ENCODE measurements at regions not wholly inside any gene's neighbourhood (a gene's known extent, or its start where the extent isn't known, plus 50 kb on each side); places are given as distances from the start of the nearest gene placed in this dataset.
"Not testable (repeated sequence)": the region's sequence is repeated elsewhere in the genome, so short reads cannot be mapped to it uniquely, and the experiment has no call there.

- Histone ChIP-seq H2BK15ac (replicated peaks; ENCODE audit: low read depth) (no peak overlapping the region), H3K27me3 (ENCODE audit: insufficient read depth, low read length, poor library complexity) (no peaks in the 10 kb centered on the region), H3K4me3 (ENCODE audit: low read length) (no peak overlapping the region), H3K18ac (ENCODE audit: low read length) (no peak overlapping the region), H2BK120ac (ENCODE audit: low read depth, low read length) (no peak overlapping the region), H3K56ac (ENCODE audit: low read length) (no peak overlapping the region), H3K79me1 (ENCODE audit: low read length) (peaks cover 10% of the 10 kb centered on the region), H3K4me2 (ENCODE audit: low read length) (no peak overlapping the region), H3K79me2 (ENCODE audit: control insufficient read depth, insufficient read depth, low read length) (peaks cover 67% of the 10 kb centered on the region), H3K27ac (ENCODE audit: low read depth, low read length) (no peak overlapping the region), H3K23ac (ENCODE audit: low read length) (no peak overlapping the region), H4K8ac (ENCODE audit: low read depth, low read length) (no peak overlapping the region), H2AK5ac (ENCODE audit: low read length) (no peak overlapping the region), H3K9ac (ENCODE audit: low read length) (no peak overlapping the region), H3K36me3 (ENCODE audit: control insufficient read depth, insufficient read depth, low read length) (no peaks in the 10 kb centered on the region), H2BK5ac (ENCODE audit: low read length) (no peak overlapping the region), H3K4me1 (ENCODE audit: control insufficient read depth, low read depth, low read length) (peaks cover 4% of the 10 kb centered on the region), H3K4ac (ENCODE audit: low read depth, low read length) (no peak overlapping the region), H4K5ac (ENCODE audit: low read length) (no peak overlapping the region)
- no CpG with 5 or more reads among the region's 7 CpGs for WGBS (ENCODE audit: extremely low coverage, insufficient coverage, low lambda C conversion rate)
- no peak for DNase-seq
Measured at GRCh38 chr6:21728141-21728540, 134.6 kb downstream of the SOX4 start.

GRCh38 chr6:21729431-21729830 is 135.9 kb downstream of the SOX4 start:
- Histone ChIP-seq H3K27me3 (ENCODE audit: insufficient read depth, low read length, poor library complexity) (no peaks in the 10 kb centered on the region), H2BK120ac (ENCODE audit: low read depth, low read length) (no peak overlapping the region), H3K18ac (ENCODE audit: low read length) (no peak overlapping the region), H3K4ac (ENCODE audit: low read depth, low read length) (no peak overlapping the region), H3K79me1 (ENCODE audit: low read length) (peaks cover 11% of the 10 kb centered on the region), H3K79me2 (ENCODE audit: control insufficient read depth, insufficient read depth, low read length) (peaks cover 68% of the 10 kb centered on the region), H3K4me1 (ENCODE audit: control insufficient read depth, low read depth, low read length) (no peaks in the 10 kb centered on the region), H3K4me2 (ENCODE audit: low read length) (no peak overlapping the region), H2BK5ac (ENCODE audit: low read length) (no peak overlapping the region), H3K56ac (ENCODE audit: low read length) (no peak overlapping the region), H3K27ac (ENCODE audit: low read depth, low read length) (no peak overlapping the region), H3K4me3 (ENCODE audit: low read length) (no peak overlapping the region), H3K23ac (ENCODE audit: low read length) (no peak overlapping the region), H3K36me3 (ENCODE audit: control insufficient read depth, insufficient read depth, low read length) (no peaks in the 10 kb centered on the region), H2AK5ac (ENCODE audit: low read length) (no peak overlapping the region), H4K5ac (ENCODE audit: low read length) (no peak overlapping the region), H3K9ac (ENCODE audit: low read length) (no peak overlapping the region), H2BK15ac (replicated peaks; ENCODE audit: low read depth) (no peak overlapping the region), H4K8ac (ENCODE audit: low read depth, low read length) (no peak overlapping the region)
- WGBS (ENCODE audit: extremely low coverage, insufficient coverage, low lambda C conversion rate): no CpG with 5 or more reads among the region's 4 CpGs
- no peak for DNase-seq

GRCh38 chr6:21730533-21730932 is 137.0 kb downstream of the SOX4 start:
- H3K23ac ChIP-seq (ENCODE audit: low read length): no peak overlapping the region
- H3K79me2 ChIP-seq (ENCODE audit: control insufficient read depth, insufficient read depth, low read length): peaks cover 64% of the 10 kb centered on the region
- H4K5ac ChIP-seq (ENCODE audit: low read length): no peak overlapping the region
- H3K9ac ChIP-seq (ENCODE audit: low read length): no peak overlapping the region
- DNase-seq: no peak
- H4K8ac ChIP-seq (ENCODE audit: low read depth, low read length): no peak overlapping the region
- WGBS (ENCODE audit: extremely low coverage, insufficient coverage, low lambda C conversion rate): no CpG with 5 or more reads among the region's 11 CpGs
- H2AK5ac ChIP-seq (ENCODE audit: low read length): no peak overlapping the region
- no peak overlapping the region for H3K27ac ChIP-seq (ENCODE audit: low read depth, low read length)
- H3K36me3 ChIP-seq (ENCODE audit: control insufficient read depth, insufficient read depth, low read length): no peaks in the 10 kb centered on the region
- no peak overlapping the region for H2BK5ac ChIP-seq (ENCODE audit: low read length)
- no peak overlapping the region for H3K4me3 ChIP-seq (ENCODE audit: low read length)
- no peaks in the 10 kb centered on the region for H3K27me3 ChIP-seq (ENCODE audit: insufficient read depth, low read length, poor library complexity)
- no peak overlapping the region for H3K4me2 ChIP-seq (ENCODE audit: low read length)
- H3K79me1 ChIP-seq (ENCODE audit: low read length): peaks cover 10% of the 10 kb centered on the region
- no peak overlapping the region for H2BK120ac ChIP-seq (ENCODE audit: low read depth, low read length)
- H3K4ac ChIP-seq (ENCODE audit: low read depth, low read length): no peak overlapping the region
- no peaks in the 10 kb centered on the region for H3K4me1 ChIP-seq (ENCODE audit: control insufficient read depth, low read depth, low read length)
- H3K56ac ChIP-seq (ENCODE audit: low read length): no peak overlapping the region
- no peak overlapping the region for H2BK15ac ChIP-seq (replicated peaks; ENCODE audit: low read depth)
- H3K18ac ChIP-seq (ENCODE audit: low read length): no peak overlapping the region

GRCh38 chr6:21731411-21732031 is 138.0 kb downstream of the SOX4 start:
- Histone ChIP-seq H3K4me3 (ENCODE audit: low read length) (no peak overlapping the region), H3K79me1 (ENCODE audit: low read length) (peaks cover 9% of the 10 kb centered on the region), H3K79me2 (ENCODE audit: control insufficient read depth, insufficient read depth, low read length) (peaks cover 63% of the 10 kb centered on the region), H2BK15ac (replicated peaks; ENCODE audit: low read depth) (no peak overlapping the region), H3K27me3 (ENCODE audit: insufficient read depth, low read length, poor library complexity) (no peaks in the 10 kb centered on the region), H3K23ac (ENCODE audit: low read length) (no peak overlapping the region), H2AK5ac (ENCODE audit: low read length) (no peak overlapping the region), H4K5ac (ENCODE audit: low read length) (no peak overlapping the region), H3K9ac (ENCODE audit: low read length) (no peak overlapping the region), H3K4ac (ENCODE audit: low read depth, low read length) (no peak overlapping the region), H3K4me2 (ENCODE audit: low read length) (no peak overlapping the region), H3K4me1 (ENCODE audit: control insufficient read depth, low read depth, low read length) (no peaks in the 10 kb centered on the region), H2BK5ac (ENCODE audit: low read length) (no peak overlapping the region), H3K18ac (ENCODE audit: low read length) (no peak overlapping the region), H4K8ac (ENCODE audit: low read depth, low read length) (no peak overlapping the region), H3K56ac (ENCODE audit: low read length) (no peak overlapping the region), H3K36me3 (ENCODE audit: control insufficient read depth, insufficient read depth, low read length) (no peaks in the 10 kb centered on the region), H2BK120ac (ENCODE audit: low read depth, low read length) (no peak overlapping the region), H3K27ac (ENCODE audit: low read depth, low read length) (no peak overlapping the region)
- no CpG with 5 or more reads among the region's 5 CpGs for WGBS (ENCODE audit: extremely low coverage, insufficient coverage, low lambda C conversion rate)
- DNase-seq: peak; percentile 52

GRCh38 chr6:21732032-21732730 is 138.6 kb downstream of the SOX4 start:
- H4K5ac ChIP-seq (ENCODE audit: low read length); H2BK15ac ChIP-seq (replicated peaks; ENCODE audit: low read depth); H2AK5ac ChIP-seq (ENCODE audit: low read length); H3K56ac ChIP-seq (ENCODE audit: low read length); H3K4ac ChIP-seq (ENCODE audit: low read depth, low read length); H3K4me3 ChIP-seq (ENCODE audit: low read length); H3K36me3 ChIP-seq (ENCODE audit: control insufficient read depth, insufficient read depth, low read length); H3K27me3 ChIP-seq (ENCODE audit: insufficient read depth, low read length, poor library complexity); H3K18ac ChIP-seq (ENCODE audit: low read length); H3K4me2 ChIP-seq (ENCODE audit: low read length); H3K4me1 ChIP-seq (ENCODE audit: control insufficient read depth, low read depth, low read length); H2BK5ac ChIP-seq (ENCODE audit: low read length); H3K79me1 ChIP-seq (ENCODE audit: low read length); H3K27ac ChIP-seq (ENCODE audit: low read depth, low read length); DNase-seq; H3K23ac ChIP-seq (ENCODE audit: low read length); H2BK120ac ChIP-seq (ENCODE audit: low read depth, low read length); H4K8ac ChIP-seq (ENCODE audit: low read depth, low read length); H3K9ac ChIP-seq (ENCODE audit: low read length): not testable (repeated sequence)
- WGBS (ENCODE audit: extremely low coverage, insufficient coverage, low lambda C conversion rate): no CpG with 5 or more reads among the region's 14 CpGs
- peaks cover 61% of the 10 kb centered on the region for H3K79me2 ChIP-seq (ENCODE audit: control insufficient read depth, insufficient read depth, low read length)

Measured in mesendoderm (in vitro differentiated cells).